HUES64 (cell line): ENCODE measurements at regions not wholly inside any gene's neighbourhood (a gene's known extent, or its start where the extent isn't known, plus 50 kb on each side); places are given as distances from the start of the nearest gene placed in this dataset.

Source experiments
- H3K27ac ChIP-seq: 2 replicates; pipeline ENCODE4 v1.7.0; 2013; ENCODE audit warnings: low read depth, low read length, inconsistent platforms
- H3K27me3 ChIP-seq: 2 replicates; pipeline ENCODE4 v1.6.1; 2013; ENCODE audit warnings: mild to moderate bottlenecking, low read length; ENCODE audit not compliant: insufficient read depth
- H3K36me3 ChIP-seq: 2 replicates; pipeline ENCODE4 v1.6.1; 2013; ENCODE audit warnings: mild to moderate bottlenecking, low read length; ENCODE audit not compliant: insufficient read depth
- H3K4me1 ChIP-seq: 2 replicates; pipeline ENCODE4 v1.6.1; 2013; ENCODE audit warnings: mild to moderate bottlenecking, low read length, moderate library complexity; ENCODE audit not compliant: insufficient read depth
- H3K4me3 ChIP-seq: 2 replicates; pipeline ENCODE4 v1.5.1; 2013; ENCODE audit warnings: mild to moderate bottlenecking, low read length, moderate library complexity
- H3K9ac ChIP-seq: 2 replicates; pipeline ENCODE4 v1.6.1; 2013; ENCODE audit warnings: mild to moderate bottlenecking, low read depth, low read length
- H3K9me3 ChIP-seq: 2 replicates; pipeline ENCODE4 v1.6.1; 2013; ENCODE audit warnings: low read depth, low read length; ENCODE audit not compliant: insufficient read depth
- WGBS: fragments of 150-250, 120-280 bp; methylation state at CpG from one replicate; pipeline ENCODE4 v1.1.7; 2013; ENCODE audit warnings: missing lambda C conversion rate; 5-methylcytosine and 5-hydroxymethylcytosine counted together

GRCh38 chr3:31166249-31166885 lies 271.9 kb upstream of the GADL1 start:
- Histone ChIP-seq H3K36me3 (no peaks in the 10 kb centered on the region), H3K27me3 (no peaks in the 10 kb centered on the region), H3K4me3 (no peak overlapping the region), H3K4me1 (peaks cover 17% of the 10 kb centered on the region), H3K9me3 (no peaks in the 10 kb centered on the region), H3K9ac (no peak overlapping the region), H3K27ac (no peak overlapping the region)
- WGBS, result 74% methylated on average over 4 of the region's 4 CpGs

GRCh38 chr3:31167666-31168065 lies 273.2 kb upstream of the GADL1 start:
- no peaks in the 10 kb centered on the region for H3K36me3 ChIP-seq
- H3K27me3 ChIP-seq, result no peaks in the 10 kb centered on the region
- peaks cover 17% of the 10 kb centered on the region for H3K4me1 ChIP-seq
- H3K4me3 ChIP-seq, result no peak overlapping the region
- no peak overlapping the region for H3K27ac ChIP-seq
- WGBS, result 94% methylated on average over 2 of the region's 3 CpGs
- no peak overlapping the region for H3K9ac ChIP-seq
- no peaks in the 10 kb centered on the region for H3K9me3 ChIP-seq

GRCh38 chr3:31170932-31171670 lies 276.6 kb upstream of the GADL1 start:
- Histone ChIP-seq H3K27me3 (no peaks in the 10 kb centered on the region), H3K4me3 (no peak overlapping the region), H3K4me1 (peaks cover 7% of the 10 kb centered on the region), H3K36me3 (no peaks in the 10 kb centered on the region), H3K9me3 (no peaks in the 10 kb centered on the region), H3K27ac (no peak overlapping the region), H3K9ac (no peak overlapping the region)
- WGBS, result 89% methylated on average over 2 of the region's 2 CpGs

- WGBS, result 95% methylated on average over 4 of the region's 4 CpGs
- Histone ChIP-seq H3K27me3 (no peaks in the 10 kb centered on the region), H3K9me3 (no peaks in the 10 kb centered on the region), H3K4me1 (no peaks in the 10 kb centered on the region), H3K36me3 (no peaks in the 10 kb centered on the region), H3K9ac (no peak overlapping the region), H3K27ac (no peak overlapping the region), H3K4me3 (no peak overlapping the region)
These were observed 277.9 kb upstream of the GADL1 start for GRCh38 chr3:31172336-31172735.

GRCh38 chr3:31173118-31173718 lies 278.8 kb upstream of the GADL1 start:
- Histone ChIP-seq H3K36me3 (no peaks in the 10 kb centered on the region), H3K27me3 (no peaks in the 10 kb centered on the region), H3K4me1 (no peaks in the 10 kb centered on the region), H3K9me3 (no peaks in the 10 kb centered on the region), H3K9ac (no peak overlapping the region), H3K4me3 (no peak overlapping the region), H3K27ac (no peak overlapping the region)
- 98% methylated on average over 1 of the region's 1 CpG for WGBS

- 76% methylated on average over 2 of the region's 3 CpGs for WGBS
- H3K9ac ChIP-seq, result no peak overlapping the region
- H3K36me3 ChIP-seq, result no peaks in the 10 kb centered on the region
- H3K27me3 ChIP-seq, result no peaks in the 10 kb centered on the region
- no peak overlapping the region for H3K27ac ChIP-seq
- no peak overlapping the region for H3K4me3 ChIP-seq
- H3K9me3 ChIP-seq, result no peaks in the 10 kb centered on the region
- no peaks in the 10 kb centered on the region for H3K4me1 ChIP-seq
These were observed 279.6 kb upstream of the GADL1 start for GRCh38 chr3:31174079-31174478.

GRCh38 chr3:31176045-31176444 lies 281.6 kb upstream of the GADL1 start:
- no peaks in the 10 kb centered on the region for H3K27me3 ChIP-seq
- H3K36me3 ChIP-seq, result no peaks in the 10 kb centered on the region
- 93% methylated on average over 2 of the region's 3 CpGs for WGBS
- no peak overlapping the region for H3K9ac ChIP-seq
- H3K9me3 ChIP-seq, result no peaks in the 10 kb centered on the region
- H3K4me3 ChIP-seq, result no peak overlapping the region
- no peak overlapping the region for H3K27ac ChIP-seq
- H3K4me1 ChIP-seq, result no peaks in the 10 kb centered on the region

- H3K4me1 ChIP-seq, result no peaks in the 10 kb centered on the region
- H3K9me3 ChIP-seq, result no peaks in the 10 kb centered on the region
- H3K27me3 ChIP-seq, result no peaks in the 10 kb centered on the region
- 95% methylated on average over 3 of the region's 4 CpGs for WGBS
- no peak overlapping the region for H3K4me3 ChIP-seq
- H3K27ac ChIP-seq, result no peak overlapping the region
- H3K36me3 ChIP-seq, result no peaks in the 10 kb centered on the region
- H3K9ac ChIP-seq, result no peak overlapping the region
These were observed 284.0 kb upstream of the GADL1 start for GRCh38 chr3:31178467-31178866.

- no peak overlapping the region for H3K9ac ChIP-seq
- WGBS, result 99% methylated on average over 3 of the region's 3 CpGs
- H3K4me3 ChIP-seq, result no peak overlapping the region
- no peaks in the 10 kb centered on the region for H3K27me3 ChIP-seq
- no peak overlapping the region for H3K27ac ChIP-seq
- no peaks in the 10 kb centered on the region for H3K9me3 ChIP-seq
- H3K4me1 ChIP-seq, result no peaks in the 10 kb centered on the region
- H3K36me3 ChIP-seq, result no peaks in the 10 kb centered on the region
These were observed 285.3 kb upstream of the GADL1 start for GRCh38 chr3:31179768-31180167.

- Histone ChIP-seq H3K9me3 (no peaks in the 10 kb centered on the region), H3K27ac (no peak overlapping the region), H3K36me3 (no peaks in the 10 kb centered on the region), H3K4me1 (no peaks in the 10 kb centered on the region), H3K27me3 (no peaks in the 10 kb centered on the region), H3K4me3 (no peak overlapping the region), H3K9ac (no peak overlapping the region)
- 81% methylated on average over 1 of the region's 1 CpG for WGBS
These were observed 285.8 kb upstream of the GADL1 start for GRCh38 chr3:31180274-31180673.

- H3K36me3 ChIP-seq, result no peaks in the 10 kb centered on the region
- 0 out of 2 replicates have a peak, but pooled peaks cover 3% of the 10 kb centered on the region for H3K4me1 ChIP-seq
- H3K9me3 ChIP-seq, result no peaks in the 10 kb centered on the region
- H3K9ac ChIP-seq, result no peak overlapping the region
- H3K4me3 ChIP-seq, result no peak overlapping the region
- 95% methylated on average over 16 of the region's 16 CpGs for WGBS
- no peak overlapping the region for H3K27ac ChIP-seq
- H3K27me3 ChIP-seq, result no peaks in the 10 kb centered on the region
These were observed 287.2 kb upstream of the GADL1 start for GRCh38 chr3:31181661-31182060.
